ENCODE measurements at regions not wholly inside any gene's neighbourhood (a gene's known extent, or its start where the extent isn't known, plus 50 kb on each side); places are given as distances from the start of the nearest gene placed in this dataset.
"Not testable (repeated sequence)": the region's sequence is repeated elsewhere in the genome, so short reads cannot be mapped to it uniquely, and the experiment has no call there.

DNA sequence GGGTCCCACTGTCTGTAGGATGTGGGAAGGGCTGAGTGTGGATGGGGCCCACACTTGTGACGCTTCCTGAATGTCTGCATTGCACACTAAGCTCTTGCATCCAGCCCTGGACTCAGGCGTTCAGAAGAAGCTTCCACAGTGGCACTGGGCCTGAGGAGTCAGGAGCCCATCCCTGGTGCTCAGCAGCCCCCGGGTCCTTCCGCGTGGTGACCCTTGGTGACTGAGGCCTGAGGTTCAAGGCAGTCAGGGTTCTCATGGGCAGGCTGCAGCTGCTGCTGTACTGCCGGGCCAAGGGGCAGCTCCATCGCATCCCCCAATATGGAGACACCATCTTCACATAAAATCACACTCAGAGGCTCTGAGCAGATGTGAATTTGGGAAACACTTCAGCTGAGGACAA, 65.8 kb upstream of the TUBA3E start:
- Mint-ChIP-seq H3K4me1 (no peaks in the 10 kb centered on the region), H3K36me3 (ENCODE audit: low read depth) (no peaks in the 10 kb centered on the region), H3K27ac (no peak overlapping the region), H3K27me3 (peaks cover 10% of the 10 kb centered on the region), H3K9me3 (ENCODE audit: low read depth) (no peaks in the 10 kb centered on the region), H3K4me3 (no peak overlapping the region)
- POLR2A ChIA-PET: no interaction called here
- CTCF ChIA-PET: no interaction called here
- DNase-seq: no peak
- ATAC-seq: no peak
- intact Hi-C loops (cut with DNase I, micrococcal nuclease): no loop called here

DNA sequence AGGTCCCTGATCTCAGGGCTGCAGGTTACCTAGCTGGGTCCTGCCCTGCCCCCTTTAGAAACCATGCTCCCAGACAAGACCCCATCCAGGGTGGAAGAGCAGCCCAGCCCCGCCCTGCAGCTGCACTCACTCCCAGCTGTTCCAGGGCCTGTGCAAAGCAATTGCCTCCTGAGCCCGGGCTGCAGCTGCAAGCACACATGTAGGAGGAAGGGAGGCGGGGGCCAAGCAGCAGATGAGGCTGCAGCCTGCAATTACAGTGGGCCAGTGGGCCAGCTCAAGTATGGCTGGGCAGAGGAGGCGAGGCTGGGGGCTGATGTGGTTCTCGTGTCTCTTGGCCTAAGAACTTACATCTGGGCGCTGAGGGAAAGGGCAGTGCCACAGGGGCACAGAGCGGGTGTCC, 65.4 kb upstream of the TUBA3E start:
- H3K27me3 Mint-ChIP-seq: peaks cover 14% of the 10 kb centered on the region
- CTCF ChIA-PET: no interaction called here
- intact Hi-C loops (cut with DNase I, micrococcal nuclease): no loop called here
- no peak for ATAC-seq
- H3K9me3 Mint-ChIP-seq (ENCODE audit: low read depth): no peaks in the 10 kb centered on the region
- H3K4me3 Mint-ChIP-seq: no peak overlapping the region
- DNase-seq: no peak
- POLR2A ChIA-PET: no interaction called here
- no peaks in the 10 kb centered on the region for H3K36me3 Mint-ChIP-seq (ENCODE audit: low read depth)
- no peak overlapping the region for H3K27ac Mint-ChIP-seq
- no peaks in the 10 kb centered on the region for H3K4me1 Mint-ChIP-seq

DNA sequence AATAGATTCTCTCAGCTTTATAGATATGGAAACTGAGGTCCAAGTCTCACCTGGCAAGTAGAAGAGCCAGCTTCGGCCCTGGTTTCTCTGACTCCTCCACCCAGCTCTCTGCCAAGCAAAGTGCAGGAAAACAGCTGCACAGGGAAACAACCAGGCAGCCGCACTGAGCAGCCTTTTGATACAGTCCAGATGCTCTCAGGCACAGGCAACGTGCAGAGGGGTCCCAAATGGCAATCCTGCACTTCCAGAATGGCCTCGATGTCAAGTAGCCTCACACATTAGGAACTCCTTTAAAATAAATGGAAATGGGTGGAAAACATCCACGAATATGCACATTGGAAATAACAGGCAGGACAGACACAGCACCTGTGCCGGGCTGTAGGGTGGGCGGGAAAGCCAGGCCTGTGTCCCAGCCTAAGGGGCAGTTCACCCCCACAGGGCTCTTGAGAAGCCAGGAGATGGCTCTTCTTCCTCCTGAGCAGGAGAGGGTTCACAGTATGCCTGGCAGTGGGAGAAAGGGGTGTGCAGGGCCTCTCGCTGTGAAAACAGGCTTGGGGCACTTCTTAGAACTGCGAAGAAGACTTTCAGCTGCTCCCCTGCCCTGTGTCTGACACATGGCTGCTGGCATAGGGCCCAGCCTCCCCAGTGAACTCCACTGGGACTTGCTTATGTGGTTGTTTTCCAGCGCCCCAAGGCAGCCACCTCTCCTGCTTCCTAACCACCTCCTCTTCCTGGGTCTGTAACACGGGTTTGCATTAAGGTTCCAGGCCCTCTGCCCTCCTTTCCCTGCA, 63.9 kb upstream of the TUBA3E start:
- no peak overlapping the region for H3K27ac Mint-ChIP-seq
- DNase-seq (no peak), ATAC-seq (no peak)
- H3K36me3 Mint-ChIP-seq (ENCODE audit: low read depth): no peaks in the 10 kb centered on the region
- ChIA-PET POLR2A (no interaction called here), CTCF (no interaction called here)
- H3K4me1 Mint-ChIP-seq: no peaks in the 10 kb centered on the region
- no peak overlapping the region for H3K4me3 Mint-ChIP-seq
- H3K27me3 Mint-ChIP-seq: peaks cover 22% of the 10 kb centered on the region
- no peaks in the 10 kb centered on the region for H3K9me3 Mint-ChIP-seq (ENCODE audit: low read depth)
- intact Hi-C loops (cut with DNase I, micrococcal nuclease): no loop called here

DNA sequence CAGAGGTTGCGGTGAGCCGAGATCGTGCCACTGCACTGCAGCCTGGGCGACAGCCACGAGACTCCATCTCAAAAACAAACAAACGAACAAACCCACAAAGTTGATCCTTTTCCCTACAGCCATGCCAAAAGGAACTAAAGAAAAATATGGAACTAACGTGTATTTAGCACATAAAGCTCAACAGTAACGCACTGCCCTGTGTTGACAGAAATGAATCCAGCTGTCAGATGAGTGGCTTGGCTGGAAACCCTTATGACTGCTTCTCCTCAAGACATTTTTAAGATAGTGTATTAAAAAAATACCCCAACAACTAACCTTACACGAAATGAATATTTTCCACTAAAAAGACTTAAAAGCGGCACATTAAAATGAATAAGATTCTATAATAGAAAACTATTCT, 62.9 kb upstream of the TUBA3E start:
- Mint-ChIP-seq H3K27me3 (peaks cover 22% of the 10 kb centered on the region), H3K36me3 (ENCODE audit: low read depth) (no peaks in the 10 kb centered on the region), H3K4me3 (no peak overlapping the region), H3K4me1 (no peaks in the 10 kb centered on the region), H3K9me3 (ENCODE audit: low read depth) (no peaks in the 10 kb centered on the region), H3K27ac (no peak overlapping the region)
- POLR2A ChIA-PET: no interaction called here
- CTCF ChIA-PET: no interaction called here
- intact Hi-C loops (cut with DNase I, micrococcal nuclease): no loop called here
- ATAC-seq (no peak), DNase-seq (no peak)

DNA sequence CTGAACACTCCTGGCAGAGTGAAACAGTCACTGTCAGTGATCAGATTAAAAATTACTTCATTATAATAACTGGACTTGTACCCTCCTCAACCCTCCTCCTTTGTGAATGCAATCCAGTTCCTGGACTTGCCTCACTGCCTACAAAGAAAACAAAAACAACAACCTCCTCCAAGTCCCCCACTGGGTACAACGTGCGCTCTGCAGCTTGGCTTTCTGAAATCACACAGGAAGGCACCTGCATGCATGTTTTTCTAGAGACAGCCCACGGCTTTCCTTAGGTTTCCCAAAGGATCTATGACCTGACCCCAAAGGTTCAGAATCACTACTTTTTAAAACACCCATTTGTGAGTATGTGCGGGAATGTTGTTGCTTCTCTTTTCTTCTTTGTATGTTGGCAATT, 61.4 kb upstream of the TUBA3E start:
- Mint-ChIP-seq H3K4me1 (no peaks in the 10 kb centered on the region), H3K27ac (no peak overlapping the region), H3K27me3 (peaks cover 25% of the 10 kb centered on the region), H3K9me3 (ENCODE audit: low read depth) (no peaks in the 10 kb centered on the region), H3K36me3 (ENCODE audit: low read depth) (no peaks in the 10 kb centered on the region), H3K4me3 (no peak overlapping the region)
- intact Hi-C loops (cut with DNase I, micrococcal nuclease): no loop called here
- ATAC-seq: no peak
- DNase-seq: no peak
- POLR2A ChIA-PET: no interaction called here
- CTCF ChIA-PET: no interaction called here

DNA sequence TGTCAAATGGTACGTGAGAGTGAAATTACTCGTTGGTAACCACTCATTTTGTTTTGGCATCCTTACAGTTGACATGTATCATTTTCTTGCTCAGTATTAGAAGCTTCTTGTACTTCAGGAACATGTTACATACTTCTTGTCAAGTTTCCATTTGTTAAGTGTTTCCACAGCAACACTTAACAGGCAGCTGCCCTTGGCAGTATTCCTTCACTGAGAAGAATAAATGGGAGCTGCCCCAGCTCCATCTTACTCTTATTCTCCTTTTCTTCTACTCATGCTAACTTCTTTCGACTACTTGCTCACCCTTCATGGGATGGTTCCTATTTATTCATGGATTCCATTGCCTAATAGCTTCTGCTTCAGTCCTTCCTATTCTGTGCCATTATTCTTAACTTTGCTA, 60.1 kb upstream of the TUBA3E start:
- CTCF ChIA-PET: no interaction called here
- no peaks in the 10 kb centered on the region for H3K36me3 Mint-ChIP-seq (ENCODE audit: low read depth)

DNA sequence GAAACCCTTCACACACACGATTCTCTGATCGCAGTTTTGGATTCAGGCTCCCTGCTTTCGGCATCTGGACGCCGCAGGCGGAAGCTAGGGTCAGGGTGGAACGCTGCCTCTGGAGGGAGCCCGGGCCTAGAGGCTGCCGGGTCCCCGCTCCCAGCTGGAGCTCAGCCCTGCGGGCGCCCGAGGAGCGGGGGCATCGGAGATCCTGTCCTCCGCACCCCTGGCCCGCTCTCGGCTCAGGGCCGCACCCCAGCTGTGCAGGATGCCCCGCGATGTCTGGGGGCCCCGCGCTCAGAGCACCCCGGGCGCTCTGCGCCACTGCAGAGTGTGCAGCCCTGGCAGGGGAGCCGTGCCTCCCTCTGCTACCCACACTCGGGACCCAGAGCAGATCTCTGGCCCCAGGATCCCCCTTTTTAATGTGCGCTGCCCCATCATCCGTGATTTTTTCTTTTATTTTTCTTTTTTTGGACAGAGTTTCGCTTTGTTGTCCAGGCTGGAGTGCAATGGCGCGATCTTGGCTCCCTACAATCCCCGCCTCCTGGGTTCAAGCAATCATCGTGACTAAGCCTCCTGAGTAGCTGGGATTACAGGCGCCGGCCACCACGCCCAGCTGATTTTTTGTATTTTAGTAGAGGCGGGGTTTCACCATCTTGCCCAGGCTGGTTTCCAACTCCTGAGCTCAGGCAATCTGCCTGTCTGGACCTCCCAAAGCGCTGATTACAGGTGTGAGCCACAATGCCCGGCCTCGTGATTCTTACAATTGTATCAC, 54.8 kb upstream of the TUBA3E start:
- Mint-ChIP-seq H3K4me3 (no peak overlapping the region), H3K27me3 (peaks cover 23% of the 10 kb centered on the region), H3K36me3 (ENCODE audit: low read depth) (no peaks in the 10 kb centered on the region), H3K9me3 (ENCODE audit: low read depth) (no peaks in the 10 kb centered on the region), H3K27ac (no peak overlapping the region), H3K4me1 (no peaks in the 10 kb centered on the region)
- ChIA-PET CTCF (no interaction called here), POLR2A (no interaction called here)
- intact Hi-C loops (cut with DNase I, micrococcal nuclease): no loop called here
- DNase-seq (no peak), ATAC-seq (no peak)

More for the DNA sequence above, 60.1 kb upstream of the TUBA3E start:
- no peak for ATAC-seq
- intact Hi-C loops (cut with DNase I, micrococcal nuclease): no loop called here
- H3K27me3 Mint-ChIP-seq: peaks cover 25% of the 10 kb centered on the region
- no peak overlapping the region for H3K27ac Mint-ChIP-seq
- POLR2A ChIA-PET: no interaction called here
- no peak for DNase-seq
- no peaks in the 10 kb centered on the region for H3K4me1 Mint-ChIP-seq
- H3K4me3 Mint-ChIP-seq: no peak overlapping the region
- H3K9me3 Mint-ChIP-seq (ENCODE audit: low read depth): no peaks in the 10 kb centered on the region

DNA sequence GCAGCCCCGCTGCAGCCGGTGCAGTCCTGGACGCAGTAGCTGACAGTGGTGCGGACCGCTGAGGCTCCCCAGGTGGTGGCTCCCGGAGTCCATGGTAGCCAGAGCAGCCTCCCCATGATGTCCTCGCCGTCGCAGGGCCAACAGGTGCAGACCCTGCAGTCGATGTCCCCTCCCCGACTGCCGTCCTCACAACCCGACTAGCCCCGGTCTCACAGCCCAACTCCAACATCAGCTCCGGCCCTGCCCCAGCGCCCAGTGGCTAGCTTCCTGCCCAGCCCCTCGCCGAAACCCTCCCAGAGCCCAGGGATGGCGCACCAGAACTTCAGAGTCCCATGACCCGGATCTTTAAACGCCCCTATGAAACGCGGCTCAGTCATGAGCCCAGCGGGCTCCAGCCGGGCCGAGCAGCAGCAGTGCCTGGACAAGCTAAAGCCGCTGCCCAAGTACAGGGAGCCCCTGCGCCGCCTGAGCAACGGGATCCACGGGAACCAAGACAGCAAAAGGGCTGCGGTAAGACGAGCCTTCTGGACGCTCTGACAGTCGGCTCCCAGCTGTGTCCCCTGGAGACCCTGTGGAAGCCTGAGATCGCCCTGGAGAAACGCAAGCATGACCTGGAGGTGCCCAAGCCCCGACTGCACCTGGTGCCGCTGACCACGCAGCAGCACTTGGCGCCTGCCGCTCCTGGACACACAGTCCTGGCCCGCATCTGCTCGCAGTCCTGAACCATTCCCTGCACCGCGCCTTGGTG, 53.8 kb upstream of the TUBA3E start:
- peaks cover 19% of the 10 kb centered on the region for H3K27me3 Mint-ChIP-seq

DNA sequence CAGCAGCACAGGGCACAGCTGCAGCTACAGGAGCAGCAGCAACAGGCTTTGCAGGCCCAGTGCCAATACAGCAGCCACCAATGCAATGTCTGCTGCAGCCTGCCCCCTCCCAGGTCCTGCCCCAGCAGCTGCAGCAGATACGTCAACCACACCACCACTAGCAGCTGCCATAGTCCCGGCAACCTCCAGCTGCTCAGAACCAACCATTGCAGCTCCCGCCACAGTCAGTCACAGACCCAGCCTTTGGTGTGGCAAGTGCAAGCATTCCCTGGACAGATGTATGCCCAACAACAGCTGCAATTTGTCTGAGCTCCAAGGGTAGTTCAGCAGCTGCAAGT, 53.3 kb upstream of the TUBA3E start:
- Mint-ChIP-seq H3K27me3 (peaks cover 20% of the 10 kb centered on the region), H3K4me3 (no peak overlapping the region), H3K36me3 (ENCODE audit: low read depth) (no peaks in the 10 kb centered on the region), H3K4me1 (no peaks in the 10 kb centered on the region), H3K27ac (no peak overlapping the region), H3K9me3 (ENCODE audit: low read depth) (no peaks in the 10 kb centered on the region)
- POLR2A ChIA-PET: no interaction called here
- CTCF ChIA-PET: interaction anchor here (1.0 kb wide), 1 partner anchor 52 kb away, joined by 3 read pairs; no protein-coding TSS in a partner anchor
- ATAC-seq (no peak), DNase-seq (no peak)
- intact Hi-C loops (cut with DNase I, micrococcal nuclease): no loop called here

More for the DNA sequence above, 53.8 kb upstream of the TUBA3E start:
- DNase-seq (no peak), ATAC-seq (no peak)
- Mint-ChIP-seq H3K4me1 (no peaks in the 10 kb centered on the region), H3K36me3 (ENCODE audit: low read depth) (no peaks in the 10 kb centered on the region), H3K27ac (no peak overlapping the region), H3K4me3 (no peak overlapping the region), H3K9me3 (ENCODE audit: low read depth) (no peaks in the 10 kb centered on the region)
- intact Hi-C loops (cut with DNase I, micrococcal nuclease): no loop called here
- ChIA-PET CTCF (interaction anchor here (1.0 kb wide), 1 partner anchor 52 kb away, joined by 3 read pairs; no protein-coding TSS in a partner anchor), POLR2A (no interaction called here)

DNA sequence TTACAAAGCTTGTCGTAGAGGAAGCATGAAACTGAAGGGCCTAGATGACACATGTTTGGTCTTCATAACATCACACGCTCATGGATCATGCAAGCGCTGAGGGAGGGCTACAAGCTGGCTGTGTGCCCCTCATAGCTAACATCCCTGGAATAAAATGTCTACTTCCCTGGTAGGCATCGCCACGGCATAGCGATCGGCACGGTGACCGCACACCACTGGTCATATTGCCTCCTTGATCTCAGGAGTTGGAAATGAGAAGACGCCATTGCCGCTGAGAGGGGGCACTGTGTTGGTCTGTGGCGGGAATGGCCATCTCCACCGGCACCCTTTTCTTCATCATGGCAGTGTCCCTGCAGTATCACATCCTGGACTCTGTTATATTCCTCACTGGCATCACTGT, 50.1 kb upstream of the TUBA3E start:
- CTCF ChIA-PET; POLR2A ChIA-PET; H3K4me1 Mint-ChIP-seq; H3K9me3 Mint-ChIP-seq (ENCODE audit: low read depth); ATAC-seq; H3K36me3 Mint-ChIP-seq (ENCODE audit: low read depth); DNase-seq; intact Hi-C loops (cut with DNase I, micrococcal nuclease); H3K4me3 Mint-ChIP-seq; H3K27ac Mint-ChIP-seq: not testable (repeated sequence)
- H3K27me3 Mint-ChIP-seq: peaks cover 21% of the 10 kb centered on the region

All from activated CD4-positive, alpha-beta T cell treated with anti-CD3 and anti-CD28 coated beads for 36 hours (primary cell).